ENCODE measurements at regions not wholly inside any gene's neighbourhood (a gene's known extent, or its start where the extent isn't known, plus 50 kb on each side); places are given as distances from the start of the nearest gene placed in this dataset.

DNA sequence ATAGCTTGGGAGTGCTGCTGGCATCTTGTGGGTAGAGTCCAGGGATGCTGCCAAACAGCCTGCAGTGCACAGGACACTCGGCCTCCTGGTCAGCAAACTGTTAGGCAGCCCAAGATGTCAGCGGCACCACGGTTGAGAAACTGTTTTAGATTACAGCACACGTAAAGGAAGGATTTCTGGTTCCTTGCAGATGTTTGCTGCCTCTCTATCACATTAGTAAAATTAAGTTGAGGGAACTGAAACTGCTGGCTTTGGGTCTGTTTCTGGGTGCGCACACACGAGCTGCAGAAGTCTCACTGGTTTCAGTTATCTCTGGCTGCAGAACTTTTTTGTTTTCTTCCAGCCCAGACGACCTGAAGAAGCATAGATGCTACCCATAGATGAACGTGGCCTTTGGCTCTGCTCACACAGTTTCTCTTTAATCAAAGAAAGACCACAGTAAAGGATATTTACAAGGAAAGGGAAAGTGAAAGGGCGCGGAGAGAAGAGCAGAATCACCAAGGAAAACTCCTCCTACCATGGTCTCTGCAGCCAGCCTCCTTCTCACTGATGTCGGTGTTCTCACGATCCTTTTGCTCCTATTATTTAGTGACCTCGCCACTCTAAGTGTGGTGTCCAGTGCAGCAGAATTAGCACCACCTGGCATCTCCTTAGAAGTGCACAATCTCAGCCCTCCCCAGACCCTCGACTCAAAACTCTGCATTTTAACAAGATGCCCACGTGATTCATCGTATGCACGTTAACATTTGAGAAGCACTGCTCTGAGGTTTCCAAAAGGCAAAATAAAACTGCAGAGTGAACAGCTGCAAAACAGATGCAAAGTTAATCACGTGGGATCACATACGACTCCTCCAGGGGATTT is 50.6 kb upstream of the AKAP13 start:
- Mint-ChIP-seq H3K27ac (peak overlapping the region; percentile 88), H3K9me3 (ENCODE audit: low read depth) (no peaks in the 10 kb centered on the region), H3K4me3 (peak overlapping the region; percentile 80), H3K27me3 (no peaks in the 10 kb centered on the region), H3K4me1 (peaks cover 46% of the 10 kb centered on the region), H3K36me3 (ENCODE audit: low read depth) (peaks cover 3% of the 10 kb centered on the region)
- ATAC-seq: peak; percentile 54
- CTCF ChIA-PET: interaction anchor here (1.1 to 3.4 kb wide), 12 partner anchors 11 to 213 kb away, joined by 3 to 22 read pairs (median 8); no protein-coding TSS in a partner anchor
- POLR2A ChIA-PET: interaction anchor here (0.6 to 2.2 kb wide), 3 partner anchors 11 to 276 kb away, joined by 3 to 12 read pairs (median 6); partner anchors contain the start of gene AKAP13
- peak; percentile 61 for DNase-seq
- intact Hi-C loops (cut with DNase I, micrococcal nuclease): loop anchor here (1.0 to 5.0 kb wide), 7 partner anchors 13 to 373 kb away; no protein-coding TSS in a partner anchor
